ENCODE measurements at regions not wholly inside any gene's neighbourhood (a gene's known extent, or its start where the extent isn't known, plus 50 kb on each side); places are given as distances from the start of the nearest gene placed in this dataset.

- Mint-ChIP-seq H3K4me3 (ENCODE audit: unreplicated experiment) (no peak overlapping the region), H3K36me3 (ENCODE audit: insufficient read depth, unreplicated experiment) (no peaks in the 10 kb centered on the region), H3K27me3 (ENCODE audit: insufficient read depth, unreplicated experiment) (peaks cover 6% of the 10 kb centered on the region), H3K4me1 (ENCODE audit: low read depth, unreplicated experiment) (no peaks in the 10 kb centered on the region), H3K27ac (ENCODE audit: unreplicated experiment) (no peak overlapping the region), H3K9me3 (ENCODE audit: unreplicated experiment) (no peaks in the 10 kb centered on the region)
- H3K4me3 ChIP-seq (ENCODE audit: low read depth, low read length), result no peak overlapping the region
- no peaks in the 10 kb centered on the region for H3K36me3 ChIP-seq (ENCODE audit: control insufficient read depth, insufficient read depth, low read length)
- intact Hi-C loops (cut with micrococcal nuclease; ENCODE audit: unreplicated experiment), result no loop called here
- no TSS peak for BruUV-seq (replicated peaks)
- H3K9me3 ChIP-seq, result no peaks in the 10 kb centered on the region
- POLR2A ChIA-PET, result no interaction called here
- no peaks in the 10 kb centered on the region for H3K4me1 ChIP-seq
- H3K27me3 ChIP-seq (replicated peaks; ENCODE audit: control insufficient read depth, insufficient read depth, low read length), result no peaks in the 10 kb centered on the region
- TF ChIP-seq CTCF (IDR thresholded peaks at IDR 0.05; ENCODE audit: insufficient read depth in 1 of 2, low read depth in 1 of 2, low read length in 1 of 2, severe bottlenecking in 1 of 2, unreplicated experiment in 1 of 2), result no peak
- CTCF ChIA-PET, result no interaction called here
- DNase-seq, result no peak
Measured at GRCh38 chr6:15775076-15775634, 112.3 kb upstream of the DTNBP1 start.

- H3K36me3 ChIP-seq (ENCODE audit: control insufficient read depth, insufficient read depth, low read length), result no peaks in the 10 kb centered on the region
- no peak for DNase-seq
- no TSS peak for BruUV-seq (replicated peaks)
- H3K4me1 ChIP-seq, result no peaks in the 10 kb centered on the region
- no peaks in the 10 kb centered on the region for H3K36me3 Mint-ChIP-seq (ENCODE audit: insufficient read depth, unreplicated experiment)
- TF ChIP-seq CTCF (IDR thresholded peaks at IDR 0.05; ENCODE audit: insufficient read depth in 1 of 2, low read depth in 1 of 2, low read length in 1 of 2, severe bottlenecking in 1 of 2, unreplicated experiment in 1 of 2), result no peak
- H3K9me3 ChIP-seq, result no peaks in the 10 kb centered on the region
- no peak overlapping the region for H3K4me3 Mint-ChIP-seq (ENCODE audit: unreplicated experiment)
- no peaks in the 10 kb centered on the region for H3K9me3 Mint-ChIP-seq (ENCODE audit: unreplicated experiment)
- no peak overlapping the region for H3K27ac Mint-ChIP-seq (ENCODE audit: unreplicated experiment)
- ChIA-PET POLR2A (no interaction called here), CTCF (no interaction called here)
- no peak overlapping the region for H3K4me3 ChIP-seq (ENCODE audit: low read depth, low read length)
- peaks cover 6% of the 10 kb centered on the region for H3K27me3 Mint-ChIP-seq (ENCODE audit: insufficient read depth, unreplicated experiment)
- no peaks in the 10 kb centered on the region for H3K27me3 ChIP-seq (replicated peaks; ENCODE audit: control insufficient read depth, insufficient read depth, low read length)
- H3K4me1 Mint-ChIP-seq (ENCODE audit: low read depth, unreplicated experiment), result no peaks in the 10 kb centered on the region
- intact Hi-C loops (cut with micrococcal nuclease; ENCODE audit: unreplicated experiment), result no loop called here
Measured at GRCh38 chr6:15773806-15774410, 111.1 kb upstream of the DTNBP1 start.

- no peak overlapping the region for H3K27ac Mint-ChIP-seq (ENCODE audit: unreplicated experiment)
- ChIA-PET POLR2A (no interaction called here), CTCF (interaction anchor here (0.6 kb wide), 1 partner anchor 358 kb away, joined by 4 read pairs; the partner anchor contains the start of gene MYLIP)
Measured at GRCh38 chr6:15770347-15771143, 107.7 kb upstream of the DTNBP1 start.

More at GRCh38 chr6:15770347-15771143, 107.7 kb upstream of the DTNBP1 start:
- no peak overlapping the region for H3K4me3 Mint-ChIP-seq (ENCODE audit: unreplicated experiment)
- no TSS peak for BruUV-seq (replicated peaks)
- Histone ChIP-seq H3K36me3 (ENCODE audit: control insufficient read depth, insufficient read depth, low read length) (no peaks in the 10 kb centered on the region), H3K4me3 (ENCODE audit: low read depth, low read length) (no peak overlapping the region), H3K4me1 (no peaks in the 10 kb centered on the region), H3K9me3 (no peaks in the 10 kb centered on the region), H3K27me3 (replicated peaks; ENCODE audit: control insufficient read depth, insufficient read depth, low read length) (no peaks in the 10 kb centered on the region)
- TF ChIP-seq CTCF (IDR thresholded peaks at IDR 0.05; ENCODE audit: insufficient read depth in 1 of 2, low read depth in 1 of 2, low read length in 1 of 2, severe bottlenecking in 1 of 2, unreplicated experiment in 1 of 2), result no peak
- H3K36me3 Mint-ChIP-seq (ENCODE audit: insufficient read depth, unreplicated experiment), result no peaks in the 10 kb centered on the region
- no peak for DNase-seq
- H3K27me3 Mint-ChIP-seq (ENCODE audit: insufficient read depth, unreplicated experiment), result peaks cover 6% of the 10 kb centered on the region
- intact Hi-C loops (cut with micrococcal nuclease; ENCODE audit: unreplicated experiment), result no loop called here
- H3K9me3 Mint-ChIP-seq (ENCODE audit: unreplicated experiment), result no peaks in the 10 kb centered on the region
- H3K4me1 Mint-ChIP-seq (ENCODE audit: low read depth, unreplicated experiment), result no peaks in the 10 kb centered on the region
